ENCODE measurements at regions not wholly inside any gene's neighbourhood (a gene's known extent, or its start where the extent isn't known, plus 50 kb on each side); places are given as distances from the start of the nearest gene placed in this dataset.

GRCh38 chr7:52362521-52362920 lies 672.9 kb upstream of the POM121L12 start:
- Histone ChIP-seq H3K9me3 (no peaks in the 10 kb centered on the region), H3K27me3 (replicated peaks; ENCODE audit: insufficient read depth) (no peaks in the 10 kb centered on the region), H3K4me1 (replicated peaks) (no peaks in the 10 kb centered on the region), H3K27ac (no peak overlapping the region), H3K4me3 (no peak overlapping the region), H3K36me3 (no peaks in the 10 kb centered on the region)
- no peak for DNase-seq (ENCODE audit: low spot score)
- WGBS = 95% methylated on average over 17 of the region's 19 CpGs
- TF ChIP-seq POLR2AphosphoS5 (IDR thresholded peaks at IDR 0.05) (no peak), POLR2A (IDR thresholded peaks at IDR 0.05) (no peak)
- TF ChIP-seq, protein P1, sequence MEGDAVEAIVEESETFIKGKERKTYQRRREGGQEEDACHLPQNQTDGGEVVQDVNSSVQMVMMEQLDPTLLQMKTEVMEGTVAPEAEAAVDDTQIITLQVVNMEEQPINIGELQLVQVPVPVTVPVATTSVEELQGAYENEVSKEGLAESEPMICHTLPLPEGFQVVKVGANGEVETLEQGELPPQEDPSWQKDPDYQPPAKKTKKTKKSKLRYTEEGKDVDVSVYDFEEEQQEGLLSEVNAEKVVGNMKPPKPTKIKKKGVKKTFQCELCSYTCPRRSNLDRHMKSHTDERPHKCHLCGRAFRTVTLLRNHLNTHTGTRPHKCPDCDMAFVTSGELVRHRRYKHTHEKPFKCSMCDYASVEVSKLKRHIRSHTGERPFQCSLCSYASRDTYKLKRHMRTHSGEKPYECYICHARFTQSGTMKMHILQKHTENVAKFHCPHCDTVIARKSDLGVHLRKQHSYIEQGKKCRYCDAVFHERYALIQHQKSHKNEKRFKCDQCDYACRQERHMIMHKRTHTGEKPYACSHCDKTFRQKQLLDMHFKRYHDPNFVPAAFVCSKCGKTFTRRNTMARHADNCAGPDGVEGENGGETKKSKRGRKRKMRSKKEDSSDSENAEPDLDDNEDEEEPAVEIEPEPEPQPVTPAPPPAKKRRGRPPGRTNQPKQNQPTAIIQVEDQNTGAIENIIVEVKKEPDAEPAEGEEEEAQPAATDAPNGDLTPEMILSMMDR (IDR thresholded peaks at IDR 0.05) = no peak
- intact Hi-C loops (cut with DNase I) = no loop called here

DNA sequence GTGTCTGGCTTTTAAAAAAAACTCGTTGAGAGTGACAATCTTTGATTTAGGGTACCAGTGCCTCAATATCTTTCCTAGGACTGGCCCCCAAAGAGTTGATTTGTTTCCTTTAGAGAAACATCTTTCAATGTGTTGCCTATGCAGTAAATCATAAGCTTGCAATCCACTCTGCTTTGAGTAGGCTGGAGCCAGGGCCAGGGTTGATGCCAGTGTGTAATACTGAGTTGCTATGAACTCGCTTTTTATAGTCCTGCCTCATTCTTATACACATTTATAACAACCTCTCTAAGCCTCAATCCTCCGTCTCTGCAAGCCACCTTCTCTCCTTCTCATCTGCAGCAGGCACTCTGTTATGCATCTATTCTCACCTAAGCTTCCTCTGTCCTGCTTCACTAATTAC lies 674.9 kb upstream of the POM121L12 start:
- no peaks in the 10 kb centered on the region for H3K36me3 ChIP-seq
- TF ChIP-seq POLR2A (IDR thresholded peaks at IDR 0.05) (no peak), POLR2AphosphoS5 (IDR thresholded peaks at IDR 0.05) (no peak)
- TF ChIP-seq, protein P1 (IDR thresholded peaks at IDR 0.05) = no peak
- 42% methylated on average over 3 of the region's 3 CpGs for WGBS
- no peak overlapping the region for H3K27ac ChIP-seq
- no peaks in the 10 kb centered on the region for H3K4me1 ChIP-seq (replicated peaks)
- DNase-seq (ENCODE audit: low spot score) = no peak
- H3K9me3 ChIP-seq = no peaks in the 10 kb centered on the region
- intact Hi-C loops (cut with DNase I) = no loop called here
- H3K27me3 ChIP-seq (replicated peaks; ENCODE audit: insufficient read depth) = no peaks in the 10 kb centered on the region
- H3K4me3 ChIP-seq = no peak overlapping the region

DNA sequence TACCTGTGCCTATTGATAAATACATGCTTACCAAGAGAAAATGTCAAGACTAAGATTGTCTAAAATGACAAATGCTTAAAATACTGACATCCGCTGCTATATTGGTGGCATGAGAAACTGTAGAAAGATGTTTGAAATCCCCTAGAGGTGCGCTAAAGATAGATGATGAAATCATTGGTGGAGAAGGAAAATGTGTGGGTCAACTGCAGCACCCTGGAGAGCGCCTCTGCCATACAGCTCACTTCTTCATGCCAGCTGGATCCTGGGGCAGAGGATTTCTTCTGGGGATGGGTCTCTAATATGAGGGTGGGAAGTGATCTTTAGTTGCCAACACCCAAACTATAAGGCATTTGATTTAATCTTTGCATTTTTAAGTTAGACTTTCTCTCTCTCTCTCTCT lies 680.4 kb upstream of the POM121L12 start:
- Histone ChIP-seq H3K4me1 (replicated peaks) (no peaks in the 10 kb centered on the region), H3K27ac (no peak overlapping the region), H3K9me3 (no peaks in the 10 kb centered on the region), H3K27me3 (replicated peaks; ENCODE audit: insufficient read depth) (no peaks in the 10 kb centered on the region), H3K36me3 (no peaks in the 10 kb centered on the region), H3K4me3 (no peak overlapping the region)
- no peak for TF ChIP-seq POLR2AphosphoS5 (IDR thresholded peaks at IDR 0.05)
- TF ChIP-seq, protein P1 (IDR thresholded peaks at IDR 0.05) = no peak
- TF ChIP-seq POLR2A (IDR thresholded peaks at IDR 0.05) = no peak
- WGBS = 57% methylated on average over 3 of the region's 3 CpGs
- DNase-seq (ENCODE audit: low spot score) = no peak
- intact Hi-C loops (cut with DNase I) = no loop called here

DNA sequence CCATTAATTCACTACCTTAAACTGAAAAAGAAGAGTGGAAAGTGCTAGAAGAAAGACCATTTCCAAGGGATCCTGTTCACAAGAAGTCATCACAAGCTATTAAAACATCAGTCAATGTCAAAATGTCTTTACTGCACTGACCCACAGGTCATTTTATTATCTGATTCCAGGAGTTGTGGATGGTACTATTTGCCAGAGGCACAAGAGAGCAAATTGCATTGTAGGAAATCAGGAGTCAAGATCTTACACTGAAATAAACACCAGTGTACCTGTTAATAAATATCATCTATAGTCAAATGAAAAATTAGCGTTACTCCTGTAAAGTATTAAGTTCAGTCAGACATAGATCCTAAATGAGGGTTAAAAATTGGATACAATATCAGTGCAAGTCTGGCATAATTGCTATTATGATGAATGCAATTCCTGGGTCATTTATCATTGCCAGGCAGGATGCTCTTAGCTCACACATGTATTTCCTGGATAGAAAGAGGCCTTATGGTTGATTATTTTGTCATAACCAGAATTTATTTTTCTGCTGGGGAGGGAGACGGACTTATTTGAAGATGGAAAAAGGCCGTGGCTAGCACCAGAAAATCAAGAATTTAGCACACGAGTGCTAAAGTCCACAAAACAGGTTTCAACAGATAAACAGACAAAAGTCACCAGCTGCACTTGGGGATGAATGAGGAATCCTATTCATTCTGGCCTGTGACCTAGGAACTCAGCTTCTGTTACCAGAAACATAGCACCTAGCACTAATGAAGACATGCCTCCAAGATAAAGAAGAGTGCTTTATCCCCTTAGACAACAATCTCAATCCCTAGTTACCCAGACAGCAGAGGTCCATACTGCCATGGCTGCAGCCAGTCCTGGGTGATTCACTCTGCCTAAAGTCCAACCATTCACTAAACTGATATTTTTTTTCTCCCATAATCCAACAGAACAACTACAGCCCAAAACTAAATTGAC lies 683.1 kb upstream of the POM121L12 start:
- Histone ChIP-seq H3K27me3 (replicated peaks; ENCODE audit: insufficient read depth) (no peaks in the 10 kb centered on the region), H3K36me3 (no peaks in the 10 kb centered on the region), H3K9me3 (no peaks in the 10 kb centered on the region), H3K4me3 (no peak overlapping the region), H3K27ac (no peak overlapping the region), H3K4me1 (replicated peaks) (no peaks in the 10 kb centered on the region)
- TF ChIP-seq, protein P1 (IDR thresholded peaks at IDR 0.05) = no peak
- no peak for TF ChIP-seq POLR2A (IDR thresholded peaks at IDR 0.05)
- WGBS = 44% methylated on average over 4 of the region's 4 CpGs
- DNase-seq (ENCODE audit: low spot score) = no peak
- intact Hi-C loops (cut with DNase I) = no loop called here

DNA sequence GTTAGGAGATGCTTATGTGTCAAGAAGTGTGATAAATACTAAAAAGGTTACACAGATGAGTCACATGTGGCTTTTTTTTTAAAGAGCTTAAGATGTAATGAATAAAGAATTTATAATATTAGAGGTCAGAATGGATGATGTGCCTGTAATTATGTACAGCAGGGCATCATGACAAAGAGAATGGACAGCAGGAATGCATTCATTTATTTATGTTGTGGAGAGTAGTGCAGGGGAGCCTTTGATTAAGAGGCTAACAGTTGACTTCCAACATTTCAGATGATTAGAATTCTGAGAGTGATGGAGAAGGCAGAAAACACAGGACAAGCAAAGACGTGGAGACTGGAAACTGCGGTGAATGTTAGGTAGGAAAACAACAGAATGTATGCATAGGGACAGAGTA lies 691.4 kb upstream of the POM121L12 start:
- TF ChIP-seq, protein P1 (IDR thresholded peaks at IDR 0.05) = no peak
- TF ChIP-seq POLR2A (IDR thresholded peaks at IDR 0.05) = no peak
- TF ChIP-seq POLR2AphosphoS5 (IDR thresholded peaks at IDR 0.05) = no peak

More for the DNA sequence above, 691.4 kb upstream of the POM121L12 start:
- DNase-seq (ENCODE audit: low spot score) = no peak
- Histone ChIP-seq H3K4me1 (replicated peaks) (no peaks in the 10 kb centered on the region), H3K27me3 (replicated peaks; ENCODE audit: insufficient read depth) (no peaks in the 10 kb centered on the region), H3K27ac (no peak overlapping the region), H3K36me3 (no peaks in the 10 kb centered on the region), H3K9me3 (no peaks in the 10 kb centered on the region), H3K4me3 (no peak overlapping the region)
- intact Hi-C loops (cut with DNase I) = no loop called here
- 95% methylated on average over 2 of the region's 2 CpGs for WGBS
